ENCODE measurements at regions not wholly inside any gene's neighbourhood (a gene's known extent, or its start where the extent isn't known, plus 50 kb on each side); places are given as distances from the start of the nearest gene placed in this dataset.

- TF ChIP-seq, protein P1, sequence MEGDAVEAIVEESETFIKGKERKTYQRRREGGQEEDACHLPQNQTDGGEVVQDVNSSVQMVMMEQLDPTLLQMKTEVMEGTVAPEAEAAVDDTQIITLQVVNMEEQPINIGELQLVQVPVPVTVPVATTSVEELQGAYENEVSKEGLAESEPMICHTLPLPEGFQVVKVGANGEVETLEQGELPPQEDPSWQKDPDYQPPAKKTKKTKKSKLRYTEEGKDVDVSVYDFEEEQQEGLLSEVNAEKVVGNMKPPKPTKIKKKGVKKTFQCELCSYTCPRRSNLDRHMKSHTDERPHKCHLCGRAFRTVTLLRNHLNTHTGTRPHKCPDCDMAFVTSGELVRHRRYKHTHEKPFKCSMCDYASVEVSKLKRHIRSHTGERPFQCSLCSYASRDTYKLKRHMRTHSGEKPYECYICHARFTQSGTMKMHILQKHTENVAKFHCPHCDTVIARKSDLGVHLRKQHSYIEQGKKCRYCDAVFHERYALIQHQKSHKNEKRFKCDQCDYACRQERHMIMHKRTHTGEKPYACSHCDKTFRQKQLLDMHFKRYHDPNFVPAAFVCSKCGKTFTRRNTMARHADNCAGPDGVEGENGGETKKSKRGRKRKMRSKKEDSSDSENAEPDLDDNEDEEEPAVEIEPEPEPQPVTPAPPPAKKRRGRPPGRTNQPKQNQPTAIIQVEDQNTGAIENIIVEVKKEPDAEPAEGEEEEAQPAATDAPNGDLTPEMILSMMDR (IDR thresholded peaks at IDR 0.05) = no peak
- TF ChIP-seq POLR2A (IDR thresholded peaks at IDR 0.05) = no peak
These were observed 297.9 kb upstream of the ARGLU1 start for GRCh38 chr13:106865716-106866440.

Measured in thyroid gland (tissue), 4 donors.